Uterus (tissue), 2 donors: ENCODE measurements at regions not wholly inside any gene's neighbourhood (a gene's known extent, or its start where the extent isn't known, plus 50 kb on each side); places are given as distances from the start of the nearest gene placed in this dataset.

Experiments
- CTCF ChIP-seq, 4 experiments: fragments of 200-600 bp in 2 of 4; fragments of 450-650 bp in 2 of 4; sonication (generic) in 2 of 4; IDR thresholded peaks; one replicate each; pipeline ENCODE4 v1.5.1; 2016 to 2019; ENCODE audit warnings: antibody characterized with exemption in 4 of 4, mild to moderate bottlenecking in 2 of 4, moderate library complexity in 1 of 4
- POLR2A ChIP-seq, 2 donors: fragments of 450-650 bp; IDR thresholded peaks; one replicate each; pipeline ENCODE4 v1.6.1; 2016; ENCODE audit warnings: antibody characterized with exemption in 2 of 2, mild to moderate bottlenecking in 1 of 2, moderate library complexity in 1 of 2

- TF ChIP-seq CTCF (IDR thresholded peaks at IDR 0.05) (no peak), POLR2A (IDR thresholded peaks at IDR 0.05) (no peak)
These were observed 144.6 kb downstream of the FOXL1 start for GRCh38 chr16:86722970-86723369.
